ENCODE measurements at regions not wholly inside any gene's neighbourhood (a gene's known extent, or its start where the extent isn't known, plus 50 kb on each side); places are given as distances from the start of the nearest gene placed in this dataset.

GRCh38 chr2:52882974-52883373, 884.6 kb upstream of the CHAC2 start:
- Mint-ChIP-seq H3K27ac (no peak overlapping the region), H3K36me3 (ENCODE audit: low read depth) (no peaks in the 10 kb centered on the region), H3K9me3 (peaks cover 3% of the 10 kb centered on the region), H3K4me3 (no peak overlapping the region), H3K27me3 (ENCODE audit: low read depth) (no peaks in the 10 kb centered on the region), H3K4me1 (ENCODE audit: low read depth) (no peaks in the 10 kb centered on the region)
- DNase-seq (ENCODE audit: low spot score) = no peak

GRCh38 chr2:52881606-52882005, 886.0 kb upstream of the CHAC2 start:
- Mint-ChIP-seq H3K4me3 (no peak overlapping the region), H3K36me3 (ENCODE audit: low read depth) (no peaks in the 10 kb centered on the region), H3K27ac (no peak overlapping the region), H3K4me1 (ENCODE audit: low read depth) (no peaks in the 10 kb centered on the region), H3K27me3 (ENCODE audit: low read depth) (no peaks in the 10 kb centered on the region), H3K9me3 (no peaks in the 10 kb centered on the region)
- DNase-seq (ENCODE audit: low spot score) = no peak

- Mint-ChIP-seq H3K9me3 (no peaks in the 10 kb centered on the region), H3K4me3 (no peak overlapping the region), H3K36me3 (ENCODE audit: low read depth) (no peaks in the 10 kb centered on the region), H3K27me3 (ENCODE audit: low read depth) (no peaks in the 10 kb centered on the region), H3K27ac (no peak overlapping the region), H3K4me1 (ENCODE audit: low read depth) (no peaks in the 10 kb centered on the region)
- no peak for DNase-seq (ENCODE audit: low spot score)
Observed at GRCh38 chr2:52880872-52881271, 886.7 kb upstream of the CHAC2 start.

GRCh38 chr2:52879561-52879960, 888.0 kb upstream of the CHAC2 start:
- Mint-ChIP-seq H3K27me3 (ENCODE audit: low read depth) (no peaks in the 10 kb centered on the region), H3K9me3 (no peaks in the 10 kb centered on the region), H3K27ac (no peak overlapping the region), H3K36me3 (ENCODE audit: low read depth) (no peaks in the 10 kb centered on the region), H3K4me3 (no peak overlapping the region), H3K4me1 (ENCODE audit: low read depth) (no peaks in the 10 kb centered on the region)
- no peak for DNase-seq (ENCODE audit: low spot score)

- H3K36me3 Mint-ChIP-seq (ENCODE audit: low read depth) = no peaks in the 10 kb centered on the region
- H3K9me3 Mint-ChIP-seq = no peaks in the 10 kb centered on the region
- H3K4me1 Mint-ChIP-seq (ENCODE audit: low read depth) = no peaks in the 10 kb centered on the region
- H3K27me3 Mint-ChIP-seq (ENCODE audit: low read depth) = no peaks in the 10 kb centered on the region
- no peak overlapping the region for H3K27ac Mint-ChIP-seq
- no peak overlapping the region for H3K4me3 Mint-ChIP-seq
- DNase-seq (ENCODE audit: low spot score) = no peak
Observed at GRCh38 chr2:52877703-52878102, 889.9 kb upstream of the CHAC2 start.

- H3K27ac Mint-ChIP-seq = no peak overlapping the region
- no peak for DNase-seq (ENCODE audit: low spot score)
- no peaks in the 10 kb centered on the region for H3K36me3 Mint-ChIP-seq (ENCODE audit: low read depth)
- no peaks in the 10 kb centered on the region for H3K9me3 Mint-ChIP-seq
- H3K27me3 Mint-ChIP-seq (ENCODE audit: low read depth) = no peaks in the 10 kb centered on the region
- no peaks in the 10 kb centered on the region for H3K4me1 Mint-ChIP-seq (ENCODE audit: low read depth)
- no peak overlapping the region for H3K4me3 Mint-ChIP-seq
Observed at GRCh38 chr2:52874466-52875106, 893.0 kb upstream of the CHAC2 start.

GRCh38 chr2:52862801-52863200, 904.8 kb upstream of the CHAC2 start:
- no peak overlapping the region for H3K27ac Mint-ChIP-seq

GRCh38 chr2:52861596-52861995, 906.0 kb upstream of the CHAC2 start:
- H3K27me3 Mint-ChIP-seq (ENCODE audit: low read depth) = no peaks in the 10 kb centered on the region
- no peaks in the 10 kb centered on the region for H3K36me3 Mint-ChIP-seq (ENCODE audit: low read depth)
- H3K4me3 Mint-ChIP-seq = no peak overlapping the region
- no peak overlapping the region for H3K27ac Mint-ChIP-seq
- DNase-seq (ENCODE audit: low spot score) = no peak
- peaks cover 1% of the 10 kb centered on the region for H3K9me3 Mint-ChIP-seq
- H3K4me1 Mint-ChIP-seq (ENCODE audit: low read depth) = no peaks in the 10 kb centered on the region

More at GRCh38 chr2:52862801-52863200, 904.8 kb upstream of the CHAC2 start:
- Mint-ChIP-seq H3K27me3 (ENCODE audit: low read depth) (no peaks in the 10 kb centered on the region), H3K4me1 (ENCODE audit: low read depth) (no peaks in the 10 kb centered on the region), H3K4me3 (no peak overlapping the region), H3K36me3 (ENCODE audit: low read depth) (no peaks in the 10 kb centered on the region), H3K9me3 (no peaks in the 10 kb centered on the region)
- no peak for DNase-seq (ENCODE audit: low spot score)

- Mint-ChIP-seq H3K4me3 (no peak overlapping the region), H3K27me3 (ENCODE audit: low read depth) (no peaks in the 10 kb centered on the region), H3K36me3 (ENCODE audit: low read depth) (no peaks in the 10 kb centered on the region), H3K27ac (no peak overlapping the region), H3K9me3 (peaks cover 4% of the 10 kb centered on the region), H3K4me1 (ENCODE audit: low read depth) (no peaks in the 10 kb centered on the region)
- DNase-seq (ENCODE audit: low spot score) = no peak
Observed at GRCh38 chr2:52859065-52859464, 908.5 kb upstream of the CHAC2 start.

- Mint-ChIP-seq H3K36me3 (ENCODE audit: low read depth) (no peaks in the 10 kb centered on the region), H3K4me3 (no peak overlapping the region), H3K27me3 (ENCODE audit: low read depth) (no peaks in the 10 kb centered on the region), H3K27ac (no peak overlapping the region), H3K9me3 (peaks cover 12% of the 10 kb centered on the region), H3K4me1 (ENCODE audit: low read depth) (no peaks in the 10 kb centered on the region)
- DNase-seq (ENCODE audit: low spot score) = no peak
Observed at GRCh38 chr2:52857722-52858121, 909.9 kb upstream of the CHAC2 start.

- no peaks in the 10 kb centered on the region for H3K36me3 Mint-ChIP-seq (ENCODE audit: low read depth)
- H3K4me3 Mint-ChIP-seq = no peak overlapping the region
- no peak overlapping the region for H3K27ac Mint-ChIP-seq
- no peaks in the 10 kb centered on the region for H3K4me1 Mint-ChIP-seq (ENCODE audit: low read depth)
- H3K9me3 Mint-ChIP-seq = peaks cover 53% of the 10 kb centered on the region
- no peak for DNase-seq (ENCODE audit: low spot score)
- no peaks in the 10 kb centered on the region for H3K27me3 Mint-ChIP-seq (ENCODE audit: low read depth)
Observed at GRCh38 chr2:52852006-52852405, 915.6 kb upstream of the CHAC2 start.

GRCh38 chr2:52844701-52845423, 922.7 kb upstream of the CHAC2 start:
- H3K4me1 Mint-ChIP-seq (ENCODE audit: low read depth) = no peaks in the 10 kb centered on the region
- H3K9me3 Mint-ChIP-seq = peaks cover 25% of the 10 kb centered on the region
- H3K36me3 Mint-ChIP-seq (ENCODE audit: low read depth) = no peaks in the 10 kb centered on the region
- no peak overlapping the region for H3K27ac Mint-ChIP-seq
- no peak overlapping the region for H3K4me3 Mint-ChIP-seq
- DNase-seq (ENCODE audit: low spot score) = no peak
- no peaks in the 10 kb centered on the region for H3K27me3 Mint-ChIP-seq (ENCODE audit: low read depth)

GRCh38 chr2:52835909-52836308, 931.7 kb upstream of the CHAC2 start:
- Mint-ChIP-seq H3K27me3 (ENCODE audit: low read depth) (no peaks in the 10 kb centered on the region), H3K4me3 (no peak overlapping the region), H3K27ac (no peak overlapping the region), H3K36me3 (ENCODE audit: low read depth) (no peaks in the 10 kb centered on the region), H3K9me3 (peaks cover 27% of the 10 kb centered on the region), H3K4me1 (ENCODE audit: low read depth) (no peaks in the 10 kb centered on the region)
- DNase-seq (ENCODE audit: low spot score) = no peak

- no peaks in the 10 kb centered on the region for H3K4me1 Mint-ChIP-seq (ENCODE audit: low read depth)
- DNase-seq (ENCODE audit: low spot score) = no peak
- no peak overlapping the region for H3K4me3 Mint-ChIP-seq
- H3K36me3 Mint-ChIP-seq (ENCODE audit: low read depth) = no peaks in the 10 kb centered on the region
- peaks cover 13% of the 10 kb centered on the region for H3K9me3 Mint-ChIP-seq
- H3K27ac Mint-ChIP-seq = no peak overlapping the region
- H3K27me3 Mint-ChIP-seq (ENCODE audit: low read depth) = no peaks in the 10 kb centered on the region
Observed at GRCh38 chr2:52831216-52831615, 936.4 kb upstream of the CHAC2 start.

GRCh38 chr2:52828112-52828511, 939.5 kb upstream of the CHAC2 start:
- H3K9me3 Mint-ChIP-seq = peaks cover 11% of the 10 kb centered on the region
- no peak overlapping the region for H3K27ac Mint-ChIP-seq
- no peak for DNase-seq (ENCODE audit: low spot score)
- no peaks in the 10 kb centered on the region for H3K27me3 Mint-ChIP-seq (ENCODE audit: low read depth)
- H3K4me1 Mint-ChIP-seq (ENCODE audit: low read depth) = no peaks in the 10 kb centered on the region
- H3K36me3 Mint-ChIP-seq (ENCODE audit: low read depth) = no peaks in the 10 kb centered on the region
- no peak overlapping the region for H3K4me3 Mint-ChIP-seq
